ENCODE measurements at regions not wholly inside any gene's neighbourhood (a gene's known extent, or its start where the extent isn't known, plus 50 kb on each side); places are given as distances from the start of the nearest gene placed in this dataset.
A peak's percentile ranks its signal among the peaks of the same experiment; 100 is the strongest.

DNA sequence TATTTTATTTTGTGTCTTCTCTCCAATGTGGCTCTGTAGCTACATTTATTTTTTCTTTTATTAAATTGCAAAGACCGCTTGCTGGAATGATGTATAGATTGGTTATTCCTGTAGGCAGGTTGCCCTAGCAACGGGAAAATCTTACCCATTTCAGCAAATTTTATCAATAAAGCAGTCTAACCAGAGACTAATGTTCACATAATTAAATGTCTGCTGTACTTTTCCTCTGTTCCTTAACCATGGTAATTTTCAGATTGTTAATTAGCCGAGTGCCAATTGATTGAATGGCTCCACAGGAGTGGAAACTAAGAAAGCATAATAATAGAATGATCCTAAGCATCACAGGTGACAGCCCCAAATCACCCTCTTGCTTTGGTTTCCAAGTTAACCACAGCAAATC lies 134.8 kb downstream of the BASP1 start:
- H2AFZ ChIP-seq (ENCODE audit: low read depth, low read length): no peak overlapping the region
- H3K36me3 ChIP-seq (ENCODE audit: control insufficient read depth, insufficient read depth, low read length): no peaks in the 10 kb centered on the region
- intact Hi-C loops (cut with micrococcal nuclease): no loop called here
- H3K27me3 ChIP-seq (ENCODE audit: control insufficient read depth in 2 of 2, insufficient read depth in 2 of 2, low read length in 2 of 2): peaks cover 0 to 10% of the 10 kb centered on the region in 2 experiments; a peak in 1 of 5 replicates
- FAIRE-seq (no peak), DNase-seq (ENCODE audit: extremely low read depth in 1 of 4, low spot score in 3 of 4) (no peak), ATAC-seq (no peak)
- TF ChIP-seq, protein P1, sequence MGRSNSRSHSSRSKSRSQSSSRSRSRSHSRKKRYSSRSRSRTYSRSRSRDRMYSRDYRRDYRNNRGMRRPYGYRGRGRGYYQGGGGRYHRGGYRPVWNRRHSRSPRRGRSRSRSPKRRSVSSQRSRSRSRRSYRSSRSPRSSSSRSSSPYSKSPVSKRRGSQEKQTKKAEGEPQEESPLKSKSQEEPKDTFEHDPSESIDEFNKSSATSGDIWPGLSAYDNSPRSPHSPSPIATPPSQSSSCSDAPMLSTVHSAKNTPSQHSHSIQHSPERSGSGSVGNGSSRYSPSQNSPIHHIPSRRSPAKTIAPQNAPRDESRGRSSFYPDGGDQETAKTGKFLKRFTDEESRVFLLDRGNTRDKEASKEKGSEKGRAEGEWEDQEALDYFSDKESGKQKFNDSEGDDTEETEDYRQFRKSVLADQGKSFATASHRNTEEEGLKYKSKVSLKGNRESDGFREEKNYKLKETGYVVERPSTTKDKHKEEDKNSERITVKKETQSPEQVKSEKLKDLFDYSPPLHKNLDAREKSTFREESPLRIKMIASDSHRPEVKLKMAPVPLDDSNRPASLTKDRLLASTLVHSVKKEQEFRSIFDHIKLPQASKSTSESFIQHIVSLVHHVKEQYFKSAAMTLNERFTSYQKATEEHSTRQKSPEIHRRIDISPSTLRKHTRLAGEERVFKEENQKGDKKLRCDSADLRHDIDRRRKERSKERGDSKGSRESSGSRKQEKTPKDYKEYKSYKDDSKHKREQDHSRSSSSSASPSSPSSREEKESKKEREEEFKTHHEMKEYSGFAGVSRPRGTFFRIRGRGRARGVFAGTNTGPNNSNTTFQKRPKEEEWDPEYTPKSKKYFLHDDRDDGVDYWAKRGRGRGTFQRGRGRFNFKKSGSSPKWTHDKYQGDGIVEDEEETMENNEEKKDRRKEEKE (IDR thresholded peaks at IDR 0.05; ENCODE audit: borderline replicate concordance in 1 of 2, control insufficient read depth in 1 of 2, low read depth in 2 of 2, low read length in 1 of 2): no peak
- H3K9me1 ChIP-seq (ENCODE audit: control insufficient read depth, insufficient read depth, low read length): no peaks in the 10 kb centered on the region
- H4K20me1 ChIP-seq (replicated peaks; ENCODE audit: control insufficient read depth, insufficient read depth, low read length): no peaks in the 10 kb centered on the region; the same call in 1 of the 2 replicates
- BruUV-seq (replicated peaks): no TSS peak
- ChIA-PET POLR2A (no interaction called here), CTCF (ENCODE audit: low intra/inter-chr PET ratio) (no interaction called here)
- in situ Hi-C loops (cut with MboI): no loop called here
- H3K9ac ChIP-seq (ENCODE audit: insufficient read depth in 1 of 2, low read depth in 2 of 2, low read length in 2 of 2): no peak overlapping the region
- H3K79me2 ChIP-seq (ENCODE audit: control insufficient read depth, insufficient read depth, low read length): no peaks in the 10 kb centered on the region
- H3K4me3 ChIP-seq: no peak overlapping the region
- H3K4me1 ChIP-seq (replicated peaks in 1 of 2; ENCODE audit: control insufficient read depth in 2 of 2, insufficient read depth in 2 of 2, low read length in 2 of 2): no peaks in the 10 kb centered on the region
- H3K27ac ChIP-seq (ENCODE audit: extremely low read depth, low read depth, low read length): no peak overlapping the region
- WGBS (ENCODE audit: insufficient coverage, low coverage, missing lambda C conversion rate): 0% methylated on average over 3 of the region's 3 CpGs
- H3K9me3 ChIP-seq (replicated peaks; ENCODE audit: control insufficient read depth, insufficient read depth, low read depth, low read length): no peaks in the 10 kb centered on the region
- H3K4me2 ChIP-seq (ENCODE audit: insufficient read depth, low read length): no peak overlapping the region

DNA sequence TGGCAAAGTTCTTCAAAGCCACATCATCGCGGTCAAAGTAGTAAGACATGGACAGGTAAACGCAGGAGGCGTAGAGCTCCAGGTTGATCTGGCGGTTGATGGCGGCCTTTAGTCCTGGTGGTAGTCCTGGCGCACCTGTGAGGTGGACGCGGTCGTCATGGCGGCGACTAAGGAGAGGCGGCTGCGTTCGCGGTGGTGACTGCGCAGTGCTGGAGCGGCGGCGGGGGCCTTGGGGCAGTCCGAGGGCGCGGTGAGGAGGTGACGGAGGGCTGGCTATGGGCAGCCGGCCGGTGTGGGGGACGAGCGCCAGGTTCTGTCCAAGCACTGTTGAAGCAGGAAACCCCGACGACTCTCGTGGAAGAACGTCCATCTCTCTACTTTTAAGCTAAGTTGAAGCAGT lies 136.8 kb downstream of the BASP1 start:
- Histone ChIP-seq H3K4me2 (ENCODE audit: insufficient read depth, low read length) (no peak overlapping the region), H3K9me3 (replicated peaks; ENCODE audit: control insufficient read depth, insufficient read depth, low read depth, low read length) (no peaks in the 10 kb centered on the region), H3K27ac (ENCODE audit: extremely low read depth, low read depth, low read length) (no peak overlapping the region), H2AFZ (ENCODE audit: low read depth, low read length) (no peak overlapping the region), H3K36me3 (ENCODE audit: control insufficient read depth, insufficient read depth, low read length) (no peaks in the 10 kb centered on the region), H4K20me1 (replicated peaks; ENCODE audit: control insufficient read depth, insufficient read depth, low read length) (no peaks in the 10 kb centered on the region), H3K9ac (ENCODE audit: insufficient read depth in 1 of 2, low read depth in 2 of 2, low read length in 2 of 2) (no peak overlapping the region), H3K9me1 (ENCODE audit: control insufficient read depth, insufficient read depth, low read length) (no peaks in the 10 kb centered on the region), H3K4me3 (no peak overlapping the region), H3K79me2 (ENCODE audit: control insufficient read depth, insufficient read depth, low read length) (no peaks in the 10 kb centered on the region), H3K27me3 (ENCODE audit: control insufficient read depth in 2 of 2, insufficient read depth in 2 of 2, low read length in 2 of 2) (peaks cover 0 to 10% of the 10 kb centered on the region in 2 experiments; a peak in 1 of 5 replicates), H3K4me1 (replicated peaks in 1 of 2; ENCODE audit: control insufficient read depth in 2 of 2, insufficient read depth in 2 of 2, low read length in 2 of 2) (no peaks in the 10 kb centered on the region)
- 2% methylated on average over 29 of the region's 32 CpGs for WGBS (ENCODE audit: insufficient coverage, low coverage, missing lambda C conversion rate)
- DNase-seq (ENCODE audit: extremely low read depth in 1 of 4, low spot score in 3 of 4) (no peak), ATAC-seq (no peak), FAIRE-seq (no peak)
- in situ Hi-C loops (cut with MboI): no loop called here
- TF ChIP-seq RERE (CRISPR knock-in tag; IDR thresholded peaks at IDR 0.05; ENCODE audit: borderline replicate concordance) (no peak), RHOXF2B (CRISPR knock-in tag; conservative IDR thresholded peaks at IDR 0.05) (no peak), PHF21A (IDR thresholded peaks at IDR 0.05; ENCODE audit: borderline replicate concordance, low read depth) (no peak), SAFB (IDR thresholded peaks at IDR 0.05; ENCODE audit: borderline replicate concordance, low read depth, low read length) (no peak), ZNF551 (CRISPR knock-in tag; IDR thresholded peaks at IDR 0.05) (no peak), CREM (IDR thresholded peaks at IDR 0.05; ENCODE audit: low read depth) (0 out of 2 replicates have a peak, but pooled peaks have one; percentile 32)
- intact Hi-C loops (cut with micrococcal nuclease): no loop called here
- no TSS peak for BruUV-seq (replicated peaks)
- POLR2A ChIA-PET: interaction anchor here (0.6 kb wide), 1 partner anchor 103 kb away, joined by 3 read pairs; no protein-coding TSS in a partner anchor
- CTCF ChIA-PET (ENCODE audit: low intra/inter-chr PET ratio): no interaction called here

All from K562 (cell line).